ENCODE measurements at regions not wholly inside any gene's neighbourhood (a gene's known extent, or its start where the extent isn't known, plus 50 kb on each side); places are given as distances from the start of the nearest gene placed in this dataset.

- no peak for DNase-seq (ENCODE audit: low read depth)
These were observed 236.1 kb downstream of the MIAT start for GRCh38 chr22:26893173-26894110.

- no peak for DNase-seq (ENCODE audit: low read depth)
These were observed 237.0 kb downstream of the MIAT start for GRCh38 chr22:26894362-26894761.

GRCh38 chr22:26894766-26895485 lies 237.5 kb downstream of the MIAT start:
- no peak for DNase-seq (ENCODE audit: low read depth)

- no peak for DNase-seq (ENCODE audit: low read depth)
These were observed 240.0 kb downstream of the MIAT start for GRCh38 chr22:26897384-26897783.

- no peak for DNase-seq (ENCODE audit: low read depth)
These were observed 241.7 kb downstream of the MIAT start for GRCh38 chr22:26898946-26899605.

GRCh38 chr22:26900787-26901186 lies 243.4 kb downstream of the MIAT start:
- no peak for DNase-seq (ENCODE audit: low read depth)

- DNase-seq (ENCODE audit: low read depth), result no peak
These were observed 243.9 kb downstream of the MIAT start for GRCh38 chr22:26901198-26901816.

- DNase-seq (ENCODE audit: low read depth), result no peak
These were observed 245.1 kb downstream of the MIAT start for GRCh38 chr22:26902401-26903029.

GRCh38 chr22:26903030-26903856 lies 245.9 kb downstream of the MIAT start:
- no peak for DNase-seq (ENCODE audit: low read depth)

GRCh38 chr22:26904483-26904882 lies 247.1 kb downstream of the MIAT start:
- no peak for DNase-seq (ENCODE audit: low read depth)

GRCh38 chr22:26905076-26905475 lies 247.7 kb downstream of the MIAT start:
- DNase-seq (ENCODE audit: low read depth), result no peak

GRCh38 chr22:26905640-26906039 lies 248.3 kb downstream of the MIAT start:
- DNase-seq (ENCODE audit: low read depth), result no peak

GRCh38 chr22:26906464-26906863 lies 249.1 kb downstream of the MIAT start:
- no peak for DNase-seq (ENCODE audit: low read depth)

- DNase-seq (ENCODE audit: low read depth), result no peak
These were observed 250.0 kb downstream of the MIAT start for GRCh38 chr22:26907366-26907765.

GRCh38 chr22:26910845-26911244 lies 253.5 kb downstream of the MIAT start:
- DNase-seq (ENCODE audit: low read depth), result no peak

- DNase-seq (ENCODE audit: low read depth), result no peak
These were observed 255.4 kb downstream of the MIAT start for GRCh38 chr22:26912655-26913345.

GRCh38 chr22:26914519-26915185 lies 257.3 kb downstream of the MIAT start:
- DNase-seq (ENCODE audit: low read depth), result no peak

GRCh38 chr22:26916236-26916635 lies 258.8 kb downstream of the MIAT start:
- DNase-seq (ENCODE audit: low read depth), result no peak

- DNase-seq (ENCODE audit: low read depth), result no peak
These were observed 260.8 kb downstream of the MIAT start for GRCh38 chr22:26918226-26918625.

- no peak for DNase-seq (ENCODE audit: low read depth)
These were observed 264.3 kb downstream of the MIAT start for GRCh38 chr22:26921726-26922125.

Measured in stimulated activated CD8-positive, alpha-beta memory T cell treated with anti-CD3 and anti-CD28 coated beads, Interleukin-12 subunit alpha, Interleukin-12 subunit beta, amount 100 ng/mL, for 1 hour (primary cell).